Bronchial epithelial cell (primary cell): ENCODE measurements at regions not wholly inside any gene's neighbourhood (a gene's known extent, or its start where the extent isn't known, plus 50 kb on each side); places are given as distances from the start of the nearest gene placed in this dataset.
"Not testable (repeated sequence)": the region's sequence is repeated elsewhere in the genome, so short reads cannot be mapped to it uniquely, and the experiment has no call there.

ENCODE experiments used
- DNase-seq: peaks from one replicate; pipeline ENCODE4 v3.0.0-alpha.2; 2010; ENCODE audit warnings: low read depth
- FAIRE-seq: peaks from 2 replicates; lab custom pipeline; 2011; peaks lifted over from hg19 to GRCh38; lab: Jason Lieb, UNC
- H3K27me3 ChIP-seq: 2 replicates; pipeline ENCODE4 v1.5.1; 2011; ENCODE audit warnings: low read length; ENCODE audit not compliant: control insufficient read depth, insufficient read depth
- H3K36me3 ChIP-seq: 2 replicates; pipeline ENCODE4 v1.5.1; 2011; ENCODE audit warnings: low read length; ENCODE audit not compliant: control insufficient read depth, insufficient read depth
- H3K4me3 ChIP-seq: 2 replicates; pipeline ENCODE4 v1.5.1; 2011; ENCODE audit warnings: mild to moderate bottlenecking, low read depth, low read length, control low read depth
- TF ChIP-seq, protein P1 (sequence below): IDR thresholded peaks from 2 replicates; pipeline ENCODE4 v1.5.1; 2011; ENCODE audit warnings: mild to moderate bottlenecking, moderate library complexity, low read length, control low read depth, inconsistent platforms; ENCODE audit not compliant: insufficient read depth, severe bottlenecking

DNA sequence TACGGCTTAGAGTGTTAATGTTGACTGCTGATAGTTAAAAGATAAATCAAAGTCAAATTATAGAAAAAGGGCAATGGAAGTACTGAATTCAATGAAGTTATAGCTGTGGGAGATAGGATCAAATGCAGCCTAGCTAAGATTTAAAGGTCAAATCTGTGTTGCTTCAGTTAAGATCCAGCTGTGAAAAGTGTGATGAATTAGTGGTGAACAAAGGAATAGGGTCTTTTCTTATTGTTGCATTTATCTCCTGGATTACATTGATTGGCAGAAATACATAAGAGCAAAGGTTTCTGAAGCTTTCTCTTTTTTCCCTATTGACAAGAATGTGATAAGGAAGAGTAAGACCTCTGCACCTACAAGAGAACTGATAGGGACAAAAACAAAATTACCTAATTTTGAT is 1234.6 kb upstream of the ADGRL2 start:
- no peak overlapping the region for H3K4me3 ChIP-seq
- TF ChIP-seq, protein P1, sequence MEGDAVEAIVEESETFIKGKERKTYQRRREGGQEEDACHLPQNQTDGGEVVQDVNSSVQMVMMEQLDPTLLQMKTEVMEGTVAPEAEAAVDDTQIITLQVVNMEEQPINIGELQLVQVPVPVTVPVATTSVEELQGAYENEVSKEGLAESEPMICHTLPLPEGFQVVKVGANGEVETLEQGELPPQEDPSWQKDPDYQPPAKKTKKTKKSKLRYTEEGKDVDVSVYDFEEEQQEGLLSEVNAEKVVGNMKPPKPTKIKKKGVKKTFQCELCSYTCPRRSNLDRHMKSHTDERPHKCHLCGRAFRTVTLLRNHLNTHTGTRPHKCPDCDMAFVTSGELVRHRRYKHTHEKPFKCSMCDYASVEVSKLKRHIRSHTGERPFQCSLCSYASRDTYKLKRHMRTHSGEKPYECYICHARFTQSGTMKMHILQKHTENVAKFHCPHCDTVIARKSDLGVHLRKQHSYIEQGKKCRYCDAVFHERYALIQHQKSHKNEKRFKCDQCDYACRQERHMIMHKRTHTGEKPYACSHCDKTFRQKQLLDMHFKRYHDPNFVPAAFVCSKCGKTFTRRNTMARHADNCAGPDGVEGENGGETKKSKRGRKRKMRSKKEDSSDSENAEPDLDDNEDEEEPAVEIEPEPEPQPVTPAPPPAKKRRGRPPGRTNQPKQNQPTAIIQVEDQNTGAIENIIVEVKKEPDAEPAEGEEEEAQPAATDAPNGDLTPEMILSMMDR = no peak
- no peak for FAIRE-seq

DNA sequence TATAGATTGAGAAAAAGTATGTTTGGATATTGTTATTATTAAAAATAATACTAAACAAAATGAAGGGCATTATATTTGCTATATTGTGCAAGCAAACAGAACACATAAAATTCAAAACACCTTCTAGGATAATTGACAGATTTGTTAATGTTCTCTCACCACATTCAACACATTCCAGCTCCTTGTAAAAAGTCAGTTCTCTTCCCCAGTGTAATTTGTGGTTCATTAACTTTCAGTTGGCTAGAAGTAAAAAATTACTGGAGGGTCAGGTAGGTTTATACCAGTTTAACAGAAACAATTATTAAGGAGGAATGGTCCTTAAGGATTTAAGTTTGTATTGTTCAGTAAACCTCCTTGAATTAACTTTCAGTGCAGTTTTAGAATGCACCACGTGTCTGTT is 1235.3 kb upstream of the ADGRL2 start:
- DNase-seq (no peak), FAIRE-seq (no peak)
- H3K27me3 ChIP-seq = no peaks in the 10 kb centered on the region
- TF ChIP-seq, protein P1 = no peak
- no peaks in the 10 kb centered on the region for H3K36me3 ChIP-seq
- H3K4me3 ChIP-seq = no peak overlapping the region

More for the DNA sequence above, 1234.6 kb upstream of the ADGRL2 start:
- no peak for DNase-seq
- H3K36me3 ChIP-seq = no peaks in the 10 kb centered on the region
- no peaks in the 10 kb centered on the region for H3K27me3 ChIP-seq

DNA sequence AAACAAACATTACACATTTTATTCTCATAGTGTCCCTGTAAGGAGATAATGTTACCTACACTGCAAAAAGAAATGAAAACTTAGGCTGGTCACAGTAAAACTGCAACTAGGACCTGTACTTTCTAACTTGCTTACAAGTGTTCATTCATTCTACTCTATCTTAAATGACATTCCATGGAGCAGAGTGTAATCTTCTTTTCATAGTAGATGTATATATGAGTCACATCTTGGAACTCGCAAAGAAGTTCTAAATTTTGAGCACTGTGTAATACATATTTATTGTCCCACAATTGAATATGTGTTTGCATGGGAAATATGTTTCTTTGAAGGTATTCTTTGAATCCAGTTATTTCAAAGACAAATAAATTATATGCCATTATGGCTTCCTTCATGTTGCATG is 1258.5 kb upstream of the ADGRL2 start:
- no peaks in the 10 kb centered on the region for H3K36me3 ChIP-seq
- peak; percentile 10 for DNase-seq
- no peak overlapping the region for H3K4me3 ChIP-seq
- FAIRE-seq = no peak
- TF ChIP-seq, protein P1 = no peak
- no peaks in the 10 kb centered on the region for H3K27me3 ChIP-seq

DNA sequence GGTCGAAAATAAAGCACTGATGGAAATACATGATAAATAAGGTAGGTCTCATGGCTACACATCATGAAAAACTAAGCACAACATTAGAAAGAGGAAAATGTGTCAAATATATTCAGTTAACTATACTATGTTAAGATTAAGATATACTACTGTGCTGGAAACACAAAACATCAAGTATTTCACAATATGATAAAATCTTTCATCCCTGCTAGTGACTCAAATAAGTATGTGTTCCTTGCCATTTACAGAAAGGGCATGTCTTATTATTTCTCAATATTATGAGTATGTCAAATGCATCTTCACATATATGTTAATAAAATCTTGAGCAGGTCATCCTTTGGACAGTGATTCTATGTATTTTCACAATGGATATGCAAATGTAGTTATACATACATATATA is 1260.1 kb upstream of the ADGRL2 start:
- peak; percentile 5 for DNase-seq
- no peak for FAIRE-seq
- Histone ChIP-seq H3K4me3 (no peak overlapping the region), H3K36me3 (no peaks in the 10 kb centered on the region), H3K27me3 (no peaks in the 10 kb centered on the region)
- TF ChIP-seq, protein P1 = no peak

DNA sequence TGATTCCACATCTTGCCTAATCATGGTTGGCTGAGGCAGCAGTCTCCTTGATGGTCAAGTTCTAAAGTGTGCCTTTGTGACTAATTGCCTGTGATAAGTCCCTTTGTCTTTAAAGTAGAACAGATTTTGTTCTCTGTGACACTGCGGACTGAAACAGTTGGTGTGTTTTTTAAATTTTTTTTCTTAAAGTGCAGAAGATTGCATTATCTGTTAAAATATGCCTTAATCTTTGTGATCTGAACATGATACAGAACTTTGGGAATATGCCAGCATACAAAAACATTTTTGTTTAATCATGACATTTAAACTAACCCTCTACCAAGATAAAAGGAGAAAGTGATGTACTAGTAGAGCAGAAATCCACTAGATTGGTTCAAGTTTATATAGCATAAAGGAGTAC is 1260.6 kb upstream of the ADGRL2 start:
- Histone ChIP-seq H3K4me3 (no peak overlapping the region), H3K36me3 (no peaks in the 10 kb centered on the region), H3K27me3 (no peaks in the 10 kb centered on the region)
- no peak for FAIRE-seq
- DNase-seq = no peak
- TF ChIP-seq, protein P1 = no peak

DNA sequence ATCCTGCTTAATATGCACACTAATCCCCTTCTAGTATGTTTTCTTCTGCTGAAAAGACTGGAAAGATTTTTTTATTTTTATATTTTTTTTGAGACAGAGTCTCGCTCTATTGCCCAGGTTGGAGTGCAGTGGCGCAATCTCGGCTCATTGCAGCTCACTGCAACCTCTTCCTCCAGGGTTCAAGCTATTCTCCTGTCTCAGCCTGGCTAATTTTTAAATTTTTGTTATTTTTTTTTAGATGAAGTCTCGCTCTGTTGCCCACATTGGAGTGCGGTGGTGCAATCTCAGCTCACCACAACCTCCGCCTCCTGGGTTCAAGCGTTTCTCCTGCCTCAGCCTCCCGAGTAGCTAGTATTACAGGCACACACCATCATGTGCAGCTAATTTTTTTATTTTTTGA is 1261.4 kb upstream of the ADGRL2 start:
- not testable (repeated sequence) for H3K27me3 ChIP-seq, FAIRE-seq, H3K4me3 ChIP-seq, H3K36me3 ChIP-seq, DNase-seq
